Left renal pelvis (tissue), 4 donors: ENCODE measurements at regions not wholly inside any gene's neighbourhood (a gene's known extent, or its start where the extent isn't known, plus 50 kb on each side); places are given as distances from the start of the nearest gene placed in this dataset.
"Not testable (repeated sequence)": the region's sequence is repeated elsewhere in the genome, so short reads cannot be mapped to it uniquely, and the experiment has no call there.

Experiments used
- DNase-seq, 4 donors: peaks; one replicate each; pipeline ENCODE4 v3.0.0-alpha.2; 2013; ENCODE audit warnings: low read depth in 4 of 4, low spot score in 3 of 4

DNA sequence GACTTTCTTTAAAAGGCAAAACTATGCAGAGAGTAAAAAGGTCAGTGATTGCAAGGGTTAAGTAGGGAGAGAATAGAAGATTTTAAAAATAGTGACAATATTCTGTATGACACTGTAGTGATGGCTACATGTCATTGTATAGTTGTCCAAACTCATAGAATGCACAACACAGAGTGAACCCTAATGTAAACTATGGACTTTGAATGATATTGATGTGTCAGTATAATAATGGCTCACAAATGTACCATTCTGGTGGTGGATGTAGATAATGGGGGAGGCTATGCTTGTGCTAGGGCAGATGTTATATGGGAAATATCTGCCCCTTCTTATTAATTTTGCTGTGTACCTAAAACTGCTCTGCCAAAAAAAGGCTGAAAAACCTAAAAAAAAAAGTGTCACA lies 468.9 kb downstream of the KIF4B start:
- DNase-seq = no peak

DNA sequence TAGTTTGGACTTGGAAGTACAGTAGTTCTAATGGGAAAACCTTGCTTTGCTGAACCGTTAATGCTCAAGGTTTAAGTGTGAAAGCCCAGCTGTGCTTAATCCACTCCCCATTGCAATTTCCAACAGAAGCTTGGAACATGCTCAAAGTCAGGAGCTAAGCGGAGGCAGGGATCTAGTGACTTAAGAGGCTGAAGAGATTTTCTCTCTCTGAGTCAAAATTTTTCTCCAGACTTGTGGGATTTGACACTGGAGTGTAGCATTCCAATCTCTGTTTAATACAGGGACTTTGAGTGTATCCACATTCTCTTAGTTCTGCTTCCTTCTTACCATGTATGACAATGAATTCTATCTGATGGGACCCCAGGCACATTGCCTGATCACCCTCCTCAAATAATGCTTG lies 471.8 kb downstream of the KIF4B start:
- DNase-seq = no peak

DNA sequence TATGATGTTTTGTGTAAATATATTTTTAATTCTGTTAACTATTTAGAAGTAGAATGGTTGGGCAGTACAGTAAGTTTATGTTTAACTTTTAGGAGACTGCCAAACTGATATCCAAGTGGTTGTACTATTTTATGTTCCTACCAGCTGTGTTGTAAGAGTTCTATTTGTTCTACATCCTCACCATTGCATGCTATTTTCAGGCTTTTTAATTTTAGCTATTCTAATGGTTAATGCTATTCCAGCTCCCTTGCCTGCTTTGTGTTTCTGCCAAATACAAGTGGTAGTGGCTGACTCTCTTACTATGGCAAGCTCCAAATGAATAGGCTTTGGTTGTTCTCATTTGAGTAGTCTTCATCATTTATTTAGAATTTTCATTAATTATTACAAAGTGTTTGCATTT lies 476.4 kb downstream of the KIF4B start:
- no peak for DNase-seq

DNA sequence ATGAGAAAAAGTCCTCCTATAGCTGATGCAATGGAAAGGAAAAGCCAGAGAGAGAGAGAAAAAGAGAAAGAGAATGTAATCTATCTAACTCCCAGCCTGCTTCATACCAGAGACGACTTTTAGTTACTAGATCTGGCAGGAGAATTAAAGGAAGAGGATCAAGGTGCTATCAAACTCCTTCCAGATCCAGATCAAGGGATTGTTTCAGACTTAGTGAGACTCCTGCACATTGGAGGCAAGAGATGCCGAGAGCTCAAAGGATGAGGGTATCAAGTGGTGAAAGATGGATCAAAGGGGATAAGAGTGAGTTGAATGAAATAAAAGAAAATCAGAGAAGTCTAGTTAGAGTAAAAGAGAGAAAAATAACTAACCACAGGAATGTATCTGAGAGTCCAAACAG lies 478.6 kb downstream of the KIF4B start:
- DNase-seq = no peak

DNA sequence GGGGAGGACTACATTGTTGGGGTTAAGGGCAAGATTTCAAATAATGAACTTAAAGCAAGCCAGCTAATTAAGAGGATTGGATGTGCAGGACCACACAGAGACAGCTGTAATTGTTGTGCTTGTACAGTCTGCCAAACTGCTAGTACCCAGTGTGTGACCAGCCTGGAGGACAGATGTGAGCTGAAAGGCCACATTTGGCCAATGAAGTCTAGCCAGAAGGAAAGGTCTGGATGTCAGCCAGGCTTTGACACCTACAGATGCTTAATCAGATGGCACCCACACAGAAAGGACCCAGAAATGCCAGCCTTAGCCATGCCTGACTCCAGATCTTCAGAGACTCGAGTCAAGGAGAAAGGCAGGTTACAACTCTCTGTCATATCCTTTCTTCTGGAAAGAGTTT lies 491.1 kb downstream of the KIF4B start:
- DNase-seq = no peak

DNA sequence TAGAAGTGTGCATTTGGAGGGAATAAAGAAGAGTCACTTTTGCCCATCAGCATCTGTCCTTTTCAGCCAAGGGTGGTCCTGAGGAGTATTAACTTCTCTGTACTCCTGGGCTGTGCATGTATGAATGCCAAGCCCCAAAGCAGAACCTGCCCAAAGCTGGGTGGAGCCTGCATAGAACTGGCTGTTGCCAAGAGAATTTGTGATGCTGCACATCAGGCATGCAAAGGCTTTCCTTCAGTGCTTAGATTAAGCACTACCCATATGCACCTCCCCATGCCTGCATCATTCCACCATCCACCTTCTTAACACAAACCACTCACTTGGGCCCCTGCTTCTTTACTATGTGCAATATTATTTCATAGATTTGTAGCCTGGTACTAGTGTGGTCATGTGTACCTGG lies 493.8 kb downstream of the KIF4B start:
- no peak for DNase-seq

DNA sequence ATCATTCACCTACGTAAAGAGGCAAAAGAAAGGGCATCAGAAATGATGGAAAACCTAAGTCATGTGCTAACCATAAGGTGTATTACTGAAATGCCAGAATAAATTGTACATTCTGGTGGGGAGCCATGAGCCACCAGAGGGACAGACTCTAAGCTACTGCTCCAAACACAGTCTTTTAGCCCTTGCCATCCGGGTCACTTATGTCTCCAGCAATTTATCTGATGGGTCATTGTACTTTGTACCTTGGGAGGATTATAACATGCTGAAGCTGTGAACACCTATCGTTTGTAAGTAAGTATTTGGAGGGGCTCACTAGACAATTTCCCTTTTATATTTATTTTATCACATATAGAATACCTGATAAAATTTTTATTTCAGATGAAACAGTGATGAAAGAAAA lies 495.1 kb downstream of the KIF4B start:
- DNase-seq = no peak

DNA sequence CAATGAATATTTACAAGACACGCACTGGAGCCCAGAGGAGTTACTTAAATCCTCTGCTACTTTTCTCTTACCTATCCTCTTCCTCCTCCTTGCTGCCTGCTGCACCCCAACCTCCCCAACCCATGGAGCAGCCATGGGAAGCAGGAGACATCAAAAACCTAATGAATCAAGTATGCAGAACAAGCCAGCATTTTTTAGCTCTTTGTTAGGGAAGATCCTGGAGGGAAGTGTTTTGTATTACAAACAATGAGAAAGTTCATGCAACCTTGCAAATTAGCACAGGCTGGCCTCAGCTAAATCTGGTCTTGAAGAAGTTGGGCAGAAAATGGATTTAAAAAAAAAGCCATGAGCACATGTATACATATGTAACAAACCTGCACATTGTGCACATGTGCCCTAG lies 498.8 kb downstream of the KIF4B start:
- no peak for DNase-seq

DNA sequence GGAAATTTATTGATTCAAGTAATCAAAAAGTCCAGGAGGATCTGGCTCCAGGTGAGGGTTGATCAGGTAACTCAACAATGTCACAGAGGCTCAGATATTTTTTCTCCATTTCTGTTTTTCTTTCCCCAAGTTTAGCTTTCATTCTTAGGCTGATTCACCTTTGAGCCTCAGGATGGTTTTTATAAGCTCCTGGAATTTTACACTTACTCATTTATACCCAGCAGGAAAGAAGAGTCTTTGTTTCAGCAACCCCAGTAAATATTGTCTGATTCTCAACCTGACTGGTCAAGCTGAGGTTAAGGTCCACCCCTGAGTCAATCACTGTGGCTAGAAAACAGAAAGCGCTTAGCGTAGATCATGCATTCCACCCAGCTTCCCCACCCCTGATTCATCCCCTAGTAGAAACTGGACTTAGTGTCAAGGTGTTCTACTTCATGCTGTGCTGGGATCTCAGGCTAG lies 500.6 kb downstream of the KIF4B start:
- no peak for DNase-seq

DNA sequence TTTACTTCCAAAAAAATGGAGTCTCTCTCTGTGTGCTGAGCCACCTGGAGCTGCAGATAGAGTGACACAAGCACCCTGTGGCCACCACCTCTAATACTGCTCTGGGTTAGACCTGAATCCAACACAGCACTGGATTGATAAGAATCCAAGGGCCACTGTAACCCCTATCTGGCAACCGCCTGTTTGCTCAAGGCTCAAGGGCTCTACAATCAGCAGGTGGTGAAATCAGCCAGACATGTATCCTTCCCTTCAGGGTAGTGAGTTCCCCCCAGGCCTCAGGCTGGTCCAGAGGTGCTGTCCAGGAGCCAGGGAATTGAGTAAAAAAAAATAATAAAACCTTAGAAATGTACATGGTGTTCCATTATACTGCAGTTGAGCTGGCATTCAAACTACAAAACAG lies 509.0 kb downstream of the KIF4B start:
- no peak for DNase-seq

DNA sequence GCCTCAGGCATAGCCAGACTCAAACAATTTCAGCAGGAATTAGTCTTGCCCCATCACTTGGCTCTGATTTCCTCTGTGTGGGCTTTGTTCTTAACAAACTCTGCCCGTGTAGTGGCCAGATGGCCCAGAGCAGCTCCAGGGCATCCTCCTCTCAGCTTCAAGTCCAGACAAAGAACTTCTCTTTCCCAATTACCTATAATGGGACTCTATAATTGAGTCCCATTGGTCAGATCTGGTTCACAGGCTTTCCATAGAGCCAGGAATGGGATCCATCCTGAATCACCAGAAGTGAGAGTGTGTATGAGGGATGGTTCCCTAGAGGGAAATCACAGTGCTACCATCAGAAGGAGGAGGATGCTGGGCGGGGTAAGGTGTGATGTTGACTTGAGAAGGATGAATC lies 515.8 kb downstream of the KIF4B start:
- no peak for DNase-seq

DNA sequence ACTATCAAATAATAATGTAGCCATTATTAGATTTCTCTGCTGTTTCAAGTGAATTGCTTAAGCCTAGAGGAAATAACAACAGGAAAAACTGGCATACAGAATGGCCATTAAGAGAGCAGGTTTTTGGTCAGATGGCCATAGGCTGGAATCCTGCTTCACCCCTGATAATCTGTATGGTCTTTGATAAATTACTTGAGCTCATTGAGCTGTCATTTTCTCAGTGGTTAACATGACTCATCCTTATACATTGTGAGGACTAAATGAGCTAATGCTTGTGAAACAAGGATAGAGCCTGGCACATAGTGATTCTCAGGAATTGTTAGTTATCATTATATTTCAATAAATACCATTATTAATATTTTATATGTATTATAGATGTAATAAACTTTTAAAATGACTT lies 516.5 kb downstream of the KIF4B start:
- no peak for DNase-seq

DNA sequence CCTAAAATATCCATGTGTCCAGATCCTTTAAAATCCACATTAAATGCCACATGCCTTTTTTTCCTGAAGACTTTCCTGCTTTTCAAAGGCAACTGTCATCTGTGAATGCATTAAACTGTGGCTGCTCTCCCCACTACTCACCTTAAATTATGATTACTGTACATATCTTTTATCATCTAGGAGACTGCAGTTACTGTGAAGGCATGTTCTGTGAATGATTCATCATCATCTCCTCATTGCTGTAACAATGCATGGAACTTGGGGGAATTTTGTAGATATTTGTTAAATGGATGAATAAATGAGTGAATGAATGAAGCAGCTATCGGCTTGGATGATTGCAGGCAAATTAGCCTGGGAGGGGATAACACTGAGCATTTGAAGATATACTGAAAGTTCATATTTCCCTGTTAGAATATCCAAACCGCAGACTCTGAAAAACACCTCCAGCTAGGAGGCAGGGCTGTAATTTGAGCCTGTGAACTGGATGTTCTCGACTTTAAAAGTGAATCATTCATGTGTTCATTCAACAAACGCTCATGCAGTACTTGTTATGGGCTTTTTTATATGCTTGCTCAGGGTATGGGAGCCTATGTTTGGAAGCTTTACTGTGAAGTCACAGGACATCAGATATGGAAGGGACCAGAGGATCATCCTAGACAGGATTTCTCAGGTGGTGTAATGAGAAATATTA lies 519.2 kb downstream of the KIF4B start:
- no peak for DNase-seq

DNA sequence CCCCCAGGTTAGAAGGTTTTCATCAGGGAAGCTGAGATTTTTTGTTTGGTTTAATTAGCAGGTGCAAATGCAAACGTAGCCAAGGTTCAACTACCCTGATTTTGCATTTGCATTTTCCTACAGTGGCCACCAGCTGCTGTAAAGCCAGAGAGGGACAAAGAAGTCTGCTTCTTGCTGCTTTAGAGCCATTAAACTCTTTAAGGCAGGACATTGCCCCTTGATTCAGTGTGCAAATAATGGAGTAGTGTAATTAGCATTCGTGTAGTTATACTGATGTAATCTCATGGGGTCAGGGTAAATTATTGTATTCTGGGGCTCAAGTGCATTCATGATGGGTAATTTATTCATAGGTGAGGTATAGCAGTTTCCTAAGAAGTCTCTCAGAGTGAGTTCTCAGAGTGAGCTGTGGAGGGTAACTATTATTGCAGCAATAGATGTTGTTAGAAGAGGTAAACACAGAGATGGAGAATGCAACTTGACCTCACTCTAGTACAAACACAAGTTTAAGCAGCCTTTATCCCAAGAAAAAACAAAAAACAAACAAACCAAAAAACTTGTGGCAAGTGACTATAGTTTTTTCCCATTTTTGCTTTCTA lies 526.5 kb downstream of the KIF4B start:
- DNase-seq = no peak

DNA sequence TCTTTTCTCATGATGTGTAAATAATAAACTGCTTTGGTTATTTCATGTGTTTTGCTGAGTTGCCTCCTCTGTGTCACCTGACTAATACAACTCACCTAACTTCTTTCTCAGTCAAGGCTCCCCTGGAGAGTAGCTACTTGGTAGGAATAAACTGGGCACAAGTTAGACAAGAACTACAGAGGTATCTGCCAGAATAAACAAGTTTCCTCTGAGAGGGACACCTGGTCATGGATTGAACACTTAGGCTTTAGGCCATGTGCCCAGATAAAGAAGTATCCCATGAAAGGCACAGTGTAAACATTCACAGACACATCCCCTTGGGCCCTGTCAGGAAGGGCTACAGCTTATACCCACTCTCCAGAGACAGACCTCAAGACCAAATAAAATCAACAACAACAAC lies 532.5 kb downstream of the KIF4B start:
- DNase-seq = no peak

DNA sequence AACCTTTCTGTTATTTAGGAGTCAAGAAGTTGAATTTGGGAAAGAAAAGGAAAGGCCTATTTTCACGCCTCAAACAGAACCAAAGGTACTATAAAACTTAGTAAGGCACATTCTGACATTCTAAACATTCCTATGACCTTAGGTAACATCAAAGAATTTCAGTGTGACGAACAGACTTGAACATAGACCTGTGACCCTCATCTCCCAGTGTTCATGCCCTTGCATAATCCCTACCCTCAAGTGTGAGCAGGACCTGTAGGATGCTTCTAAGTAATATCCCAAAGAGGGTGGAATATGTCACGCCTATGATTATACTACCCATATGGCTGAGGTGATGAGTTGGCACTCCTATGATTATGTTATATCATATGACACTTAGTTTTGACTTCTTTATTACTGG lies 540.9 kb downstream of the KIF4B start:
- no peak for DNase-seq

DNA sequence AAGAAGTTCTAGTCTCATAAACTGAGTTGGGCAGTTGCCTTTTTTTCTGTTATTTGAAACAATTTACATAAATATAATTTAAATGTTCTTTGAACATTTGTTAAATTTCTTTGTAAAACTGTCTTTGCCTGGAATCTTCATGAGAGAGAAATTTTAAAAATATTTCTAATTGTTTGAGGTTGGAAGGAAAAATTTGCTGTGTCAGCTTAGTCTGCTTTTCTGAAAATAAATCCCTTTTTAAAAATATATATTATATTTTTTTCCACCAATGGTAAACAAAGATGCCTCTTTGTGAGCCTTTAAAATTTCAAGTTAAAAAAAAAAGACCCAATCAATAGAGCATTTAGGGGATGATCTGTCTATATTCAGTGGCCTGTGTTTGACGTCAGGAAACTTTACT lies 542.7 kb downstream of the KIF4B start:
- no peak for DNase-seq

DNA sequence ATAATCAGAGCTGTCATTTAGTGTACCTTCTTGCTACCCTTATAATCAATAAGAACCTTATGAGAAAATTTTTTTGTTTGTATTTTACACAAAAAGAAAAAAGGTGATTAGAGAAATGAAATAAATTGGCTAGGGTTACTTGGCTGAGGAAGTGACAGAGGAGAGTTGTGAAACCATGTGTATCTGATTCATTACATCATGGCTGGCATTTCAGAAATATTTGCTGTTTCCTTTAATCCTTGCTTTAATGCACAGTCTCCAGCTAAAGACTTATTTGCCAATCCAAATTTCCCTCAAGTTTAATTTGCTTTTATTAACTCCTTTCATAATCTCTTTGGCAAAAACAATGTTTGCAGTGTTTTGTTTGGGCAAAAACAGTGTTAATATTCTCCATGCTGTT lies 543.1 kb downstream of the KIF4B start:
- no peak for DNase-seq

DNA sequence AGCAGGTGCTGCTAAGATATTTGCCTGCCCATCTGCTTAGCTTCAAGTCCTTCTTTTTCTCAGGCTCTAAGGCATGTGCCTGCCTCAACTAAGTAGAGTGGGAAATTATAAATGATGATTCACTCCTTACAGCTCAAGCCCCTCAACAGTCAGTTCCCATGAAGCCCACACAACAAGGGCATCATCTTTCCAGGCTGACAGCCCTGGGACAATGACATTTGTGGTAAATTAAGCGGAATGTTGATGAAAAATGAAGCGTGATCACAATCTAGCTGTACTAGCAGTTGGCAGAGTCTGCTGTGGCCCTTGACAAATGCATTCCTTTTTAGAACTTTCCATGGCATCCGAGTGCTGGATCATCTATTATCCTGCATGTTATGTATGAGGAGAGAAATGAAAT lies 548.6 kb downstream of the KIF4B start:
- no peak for DNase-seq

DNA sequence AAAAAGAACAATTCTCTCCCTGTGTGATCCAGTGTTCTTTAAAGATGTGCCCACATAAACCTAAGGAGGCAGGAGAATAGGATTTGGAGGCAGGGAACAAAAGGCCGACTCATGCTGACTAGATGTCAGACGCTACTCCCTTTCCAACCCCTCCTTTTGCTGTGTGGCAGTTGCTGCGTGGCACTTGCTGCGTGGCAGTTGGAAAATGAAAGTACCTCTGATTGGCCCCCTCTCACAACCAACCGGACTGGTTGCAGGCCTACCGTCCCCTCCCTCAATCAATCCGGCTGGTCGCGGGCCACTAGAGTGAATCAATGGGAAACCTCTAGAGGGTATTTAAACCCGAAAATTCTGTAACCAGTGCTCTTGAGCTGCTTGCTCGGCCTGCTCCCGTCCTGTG lies 551.0 kb downstream of the KIF4B start:
- DNase-seq = no peak

DNA sequence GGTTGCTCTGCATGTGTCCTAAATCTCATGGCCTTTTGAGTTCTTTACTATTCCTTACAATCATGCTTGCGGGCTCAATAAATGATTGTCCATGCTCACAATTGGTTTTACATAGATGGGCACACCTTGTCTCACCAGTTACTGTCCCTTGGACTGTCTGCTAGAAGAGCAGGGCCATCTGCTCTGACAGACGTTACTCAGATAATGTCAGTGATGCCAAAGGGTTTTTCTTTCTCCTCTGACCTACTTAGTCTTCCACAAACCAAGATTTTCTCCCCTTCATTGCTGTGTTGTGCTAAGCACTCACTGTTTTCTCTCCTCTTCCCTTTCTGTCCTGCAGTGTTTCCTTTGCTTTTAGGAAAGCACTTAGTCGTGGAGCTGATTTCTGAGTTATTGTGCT lies 562.3 kb downstream of the KIF4B start:
- no peak for DNase-seq

DNA sequence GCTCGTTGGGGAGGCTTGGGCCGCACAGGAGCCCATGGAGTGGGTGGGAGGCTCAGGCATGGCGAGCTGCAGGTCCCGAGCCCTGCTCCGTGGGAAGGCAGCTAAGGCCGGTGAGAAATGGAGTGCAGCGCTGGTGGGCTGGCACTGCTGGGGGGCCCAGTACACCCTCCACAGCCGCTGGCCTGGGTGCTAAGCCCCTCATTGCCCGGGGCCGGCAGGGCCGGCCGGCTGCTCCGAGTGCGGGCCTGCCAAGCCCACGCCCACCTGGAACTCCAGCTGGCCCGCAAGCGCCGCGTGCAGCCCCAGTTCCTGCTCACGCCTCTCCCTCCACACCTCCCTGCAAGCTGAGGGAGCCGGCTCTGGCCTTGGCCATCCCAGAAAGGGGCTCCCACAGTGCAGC lies 573.3 kb downstream of the KIF4B start:
- DNase-seq = not testable (repeated sequence)

DNA sequence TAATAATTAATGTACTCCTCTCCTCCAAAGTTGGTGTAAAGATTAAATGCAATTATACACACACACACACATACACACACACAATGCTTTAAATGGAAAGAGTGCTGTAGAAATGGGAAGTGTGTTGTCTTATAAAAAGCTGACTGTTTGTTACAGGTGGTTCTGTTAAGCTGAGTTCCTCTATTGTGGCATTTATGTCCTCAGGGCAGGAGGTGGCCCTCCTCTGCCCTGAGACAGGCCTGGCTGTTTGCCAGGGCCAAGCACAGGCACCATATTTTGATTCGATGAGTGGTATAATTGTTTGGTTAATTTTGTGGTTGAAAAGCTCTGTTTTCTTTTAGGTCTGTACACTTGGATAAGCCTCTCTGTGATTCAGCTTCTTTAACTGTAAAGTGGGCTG lies 573.9 kb downstream of the KIF4B start:
- DNase-seq = no peak
